OCI-LY3 (cell line): ENCODE measurements at regions not wholly inside any gene's neighbourhood (a gene's known extent, or its start where the extent isn't known, plus 50 kb on each side); places are given as distances from the start of the nearest gene placed in this dataset.

Experiments used
- H2AFZ ChIP-seq: fragments of 200-600, 300-600 bp; shearing (Covaris generic); 2 replicates; pipeline ENCODE4 v1.6.0; 2014; ENCODE audit warnings: antibody characterized with exemption, low read depth, low read length
- H3K27ac ChIP-seq: fragments of 200-600, 300-600 bp; sonication (generic); 2 replicates; pipeline ENCODE4 v1.5.1; 2014; ENCODE audit warnings: mild to moderate bottlenecking, low read length, moderate library complexity, mixed read lengths
- H3K27me3 ChIP-seq: fragments of 200-600, 300-600 bp; sonication (generic); 2 replicates; pipeline ENCODE4 v1.6.1; 2014; ENCODE audit warnings: low read depth, low read length, mixed read lengths
- H3K36me3 ChIP-seq: fragments of 200-600, 300-600 bp; sonication (generic); replicated peaks from 2 replicates; pipeline ENCODE3; 2014; ENCODE audit warnings: low read depth, low read length, mixed read lengths
- H3K4me1 ChIP-seq: fragments of 300-600, 200-600 bp; sonication (generic); 2 replicates; pipeline ENCODE4 v1.6.1; 2014; ENCODE audit warnings: low read length, mixed read lengths
- H3K4me2 ChIP-seq: fragments of 200-600, 300-600 bp; sonication (generic); 2 replicates; pipeline ENCODE4 v1.6.1; 2014; ENCODE audit warnings: low read length, mixed read lengths
- H3K4me3 ChIP-seq: fragments of 300-600, 200-600 bp; sonication (generic); 2 replicates; pipeline ENCODE4 v1.5.1; 2014; ENCODE audit warnings: antibody characterized with exemption, mild to moderate bottlenecking, low read length, moderate library complexity
- H3K79me2 ChIP-seq: fragments of 300-600, 200-600 bp; shearing (Covaris generic); 2 replicates; pipeline ENCODE4 v1.6.1; 2014; ENCODE audit warnings: mild to moderate bottlenecking, low read length, mixed read lengths
- H3K9ac ChIP-seq: fragments of 300-600, 200-600 bp; shearing (Covaris generic); 2 replicates; pipeline ENCODE4 v1.6.0; 2014; ENCODE audit warnings: mild to moderate bottlenecking, low read length, moderate library complexity
- H3K9me3 ChIP-seq: fragments of 200-600, 300-600 bp; shearing (Covaris generic); 2 replicates; pipeline ENCODE4 v1.6.1; 2014; ENCODE audit warnings: low read length, mixed read lengths; ENCODE audit not compliant: insufficient read depth
- H4K20me1 ChIP-seq: fragments of 200-600, 300-600 bp; sonication (generic); 2 replicates; pipeline ENCODE4 v1.6.1; 2016; ENCODE audit warnings: low read length, mixed read lengths; ENCODE audit not compliant: insufficient read depth
- EZH2phosphoT487 ChIP-seq: fragments of 200-600 bp; shearing (Covaris generic); IDR thresholded peaks from 2 replicates; pipeline ENCODE4 v1.6.1; 2018; ENCODE audit warnings: antibody characterized with exemption, mixed run types, low read depth
- TF ChIP-seq, protein P1 (sequence below): fragments of 200-600, 300-600 bp; sonication (generic); IDR thresholded peaks from 2 replicates; pipeline ENCODE4 v1.5.1; 2014; ENCODE audit warnings: antibody characterized with exemption, low read length, low read depth

DNA sequence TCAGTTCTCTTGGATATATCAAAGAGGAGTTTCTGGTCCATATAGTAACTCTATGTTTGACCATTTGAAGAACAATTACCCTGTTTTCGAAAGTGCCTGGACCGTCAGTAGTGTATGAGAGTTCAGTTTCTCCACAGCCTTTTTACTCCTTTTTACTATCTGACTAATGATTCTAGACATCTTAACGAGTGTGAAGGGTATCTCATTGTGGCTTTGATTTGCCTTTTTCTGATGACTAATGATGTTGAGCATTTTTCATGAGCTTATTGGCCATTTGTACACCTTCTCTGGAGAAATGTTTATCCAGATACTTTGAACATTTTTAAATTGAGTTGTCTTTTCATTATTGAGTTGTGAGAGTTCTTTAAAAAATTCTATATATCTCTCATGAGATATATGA lies 114.9 kb upstream of the ATXN1 start:
- no peak overlapping the region for H2AFZ ChIP-seq
- no peak overlapping the region for H3K4me2 ChIP-seq
- no peaks in the 10 kb centered on the region for H3K9me3 ChIP-seq
- no peaks in the 10 kb centered on the region for H3K4me1 ChIP-seq
- H3K36me3 ChIP-seq, result no peaks in the 10 kb centered on the region
- no peak for TF ChIP-seq EZH2phosphoT487
- TF ChIP-seq, protein P1, sequence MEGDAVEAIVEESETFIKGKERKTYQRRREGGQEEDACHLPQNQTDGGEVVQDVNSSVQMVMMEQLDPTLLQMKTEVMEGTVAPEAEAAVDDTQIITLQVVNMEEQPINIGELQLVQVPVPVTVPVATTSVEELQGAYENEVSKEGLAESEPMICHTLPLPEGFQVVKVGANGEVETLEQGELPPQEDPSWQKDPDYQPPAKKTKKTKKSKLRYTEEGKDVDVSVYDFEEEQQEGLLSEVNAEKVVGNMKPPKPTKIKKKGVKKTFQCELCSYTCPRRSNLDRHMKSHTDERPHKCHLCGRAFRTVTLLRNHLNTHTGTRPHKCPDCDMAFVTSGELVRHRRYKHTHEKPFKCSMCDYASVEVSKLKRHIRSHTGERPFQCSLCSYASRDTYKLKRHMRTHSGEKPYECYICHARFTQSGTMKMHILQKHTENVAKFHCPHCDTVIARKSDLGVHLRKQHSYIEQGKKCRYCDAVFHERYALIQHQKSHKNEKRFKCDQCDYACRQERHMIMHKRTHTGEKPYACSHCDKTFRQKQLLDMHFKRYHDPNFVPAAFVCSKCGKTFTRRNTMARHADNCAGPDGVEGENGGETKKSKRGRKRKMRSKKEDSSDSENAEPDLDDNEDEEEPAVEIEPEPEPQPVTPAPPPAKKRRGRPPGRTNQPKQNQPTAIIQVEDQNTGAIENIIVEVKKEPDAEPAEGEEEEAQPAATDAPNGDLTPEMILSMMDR, result no peak
- no peak overlapping the region for H3K27ac ChIP-seq
- H3K27me3 ChIP-seq, result no peaks in the 10 kb centered on the region
- no peak overlapping the region for H3K9ac ChIP-seq
- H3K79me2 ChIP-seq, result no peaks in the 10 kb centered on the region
- no peak overlapping the region for H3K4me3 ChIP-seq
- no peaks in the 10 kb centered on the region for H4K20me1 ChIP-seq

DNA sequence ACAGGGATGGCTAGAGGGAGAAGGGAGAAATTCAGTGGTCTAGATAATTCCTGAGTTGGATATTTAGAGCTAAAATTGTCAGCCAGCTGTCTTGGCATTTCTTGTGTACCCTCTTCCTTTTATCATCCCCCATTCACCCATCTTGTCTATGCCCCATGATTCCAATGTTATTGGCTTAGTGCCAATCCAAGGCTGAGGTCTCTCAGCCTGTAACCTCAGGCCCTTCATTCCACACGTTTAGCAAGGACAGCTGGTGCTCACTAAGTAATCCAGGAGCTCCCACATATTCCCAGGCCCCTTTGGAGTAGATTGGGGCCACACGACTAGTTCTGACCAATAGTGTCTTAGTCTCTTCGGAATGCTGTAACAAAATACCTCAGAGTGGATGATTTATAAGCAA lies 112.4 kb upstream of the ATXN1 start:
- H3K4me3 ChIP-seq, result no peak overlapping the region
- H4K20me1 ChIP-seq, result no peaks in the 10 kb centered on the region
- no peak overlapping the region for H3K27ac ChIP-seq
- no peaks in the 10 kb centered on the region for H3K4me1 ChIP-seq
- no peak overlapping the region for H3K4me2 ChIP-seq
- no peaks in the 10 kb centered on the region for H3K9me3 ChIP-seq
- no peak overlapping the region for H2AFZ ChIP-seq
- H3K27me3 ChIP-seq, result no peaks in the 10 kb centered on the region
- H3K9ac ChIP-seq, result no peak overlapping the region
- no peaks in the 10 kb centered on the region for H3K79me2 ChIP-seq
- TF ChIP-seq EZH2phosphoT487, result no peak
- TF ChIP-seq, protein P1, result no peak
- no peaks in the 10 kb centered on the region for H3K36me3 ChIP-seq

DNA sequence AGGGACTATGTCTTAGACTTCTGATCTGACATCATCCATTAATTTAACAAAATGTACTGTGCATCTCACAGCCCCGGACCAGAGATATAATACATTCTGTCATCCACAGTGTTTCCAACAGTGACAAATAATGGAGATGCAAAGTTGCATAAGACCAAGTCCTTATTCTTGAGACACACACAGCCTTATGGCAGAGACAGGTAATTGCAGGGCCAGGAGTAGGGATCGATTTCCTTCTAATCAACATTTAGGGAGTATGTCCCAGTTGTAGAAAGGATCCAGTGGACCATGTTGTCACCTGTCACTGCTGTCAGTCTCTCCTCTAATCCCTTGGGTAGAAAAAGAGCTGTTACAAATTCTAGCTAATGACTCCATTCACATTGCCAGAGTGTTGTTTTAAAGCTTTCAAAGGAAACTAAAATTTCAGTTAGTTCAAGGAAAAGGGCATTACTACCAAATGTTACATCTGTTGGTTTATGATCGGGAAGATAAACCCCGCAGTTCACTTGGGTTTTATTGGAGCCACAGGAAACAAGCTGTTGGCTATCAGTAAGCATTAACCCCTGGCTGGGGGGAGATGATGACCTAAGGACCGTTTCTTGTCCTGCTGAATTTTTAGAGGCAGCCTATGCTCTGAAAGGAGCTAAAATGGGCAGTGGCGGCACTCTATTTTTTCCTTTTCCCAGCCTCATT lies 111.4 kb upstream of the ATXN1 start:
- Histone ChIP-seq H3K9me3 (no peaks in the 10 kb centered on the region), H3K27ac (no peak overlapping the region), H3K4me2 (no peak overlapping the region), H3K27me3 (no peaks in the 10 kb centered on the region), H2AFZ (no peak overlapping the region), H3K79me2 (no peaks in the 10 kb centered on the region), H3K36me3 (no peaks in the 10 kb centered on the region), H3K4me1 (no peaks in the 10 kb centered on the region), H3K9ac (no peak overlapping the region), H3K4me3 (no peak overlapping the region), H4K20me1 (no peaks in the 10 kb centered on the region)
- TF ChIP-seq, protein P1, result no peak
- no peak for TF ChIP-seq EZH2phosphoT487

DNA sequence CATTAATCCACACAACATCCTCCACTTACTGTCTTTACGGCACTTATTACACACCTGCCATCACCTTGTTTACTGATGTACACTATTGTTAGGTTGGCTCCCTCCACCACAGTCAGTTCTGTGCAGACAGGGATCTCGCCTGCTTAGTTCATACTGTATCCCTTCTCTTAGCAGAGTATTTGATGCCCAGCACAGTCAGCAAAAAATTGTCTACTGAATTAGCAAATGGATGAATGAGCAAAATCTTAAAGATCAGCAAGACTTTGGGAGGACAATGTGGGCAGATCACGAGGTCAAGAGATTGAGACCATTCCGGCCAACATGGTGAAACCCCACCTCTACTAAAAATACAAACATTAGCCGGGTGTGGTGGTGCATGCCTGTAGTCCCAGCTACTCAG lies 109.8 kb upstream of the ATXN1 start:
- H3K4me2 ChIP-seq, result no peak overlapping the region
- H3K4me3 ChIP-seq, result no peak overlapping the region
- H2AFZ ChIP-seq, result no peak overlapping the region
- TF ChIP-seq, protein P1, result no peak
- no peak for TF ChIP-seq EZH2phosphoT487
- H3K36me3 ChIP-seq, result no peaks in the 10 kb centered on the region
- H3K27me3 ChIP-seq, result no peaks in the 10 kb centered on the region
- no peak overlapping the region for H3K9ac ChIP-seq
- no peaks in the 10 kb centered on the region for H3K79me2 ChIP-seq
- H3K9me3 ChIP-seq, result no peaks in the 10 kb centered on the region
- H4K20me1 ChIP-seq, result no peaks in the 10 kb centered on the region
- H3K27ac ChIP-seq, result no peak overlapping the region
- no peaks in the 10 kb centered on the region for H3K4me1 ChIP-seq
